ENCODE measurements at regions not wholly inside any gene's neighbourhood (a gene's known extent, or its start where the extent isn't known, plus 50 kb on each side); places are given as distances from the start of the nearest gene placed in this dataset.

DNA sequence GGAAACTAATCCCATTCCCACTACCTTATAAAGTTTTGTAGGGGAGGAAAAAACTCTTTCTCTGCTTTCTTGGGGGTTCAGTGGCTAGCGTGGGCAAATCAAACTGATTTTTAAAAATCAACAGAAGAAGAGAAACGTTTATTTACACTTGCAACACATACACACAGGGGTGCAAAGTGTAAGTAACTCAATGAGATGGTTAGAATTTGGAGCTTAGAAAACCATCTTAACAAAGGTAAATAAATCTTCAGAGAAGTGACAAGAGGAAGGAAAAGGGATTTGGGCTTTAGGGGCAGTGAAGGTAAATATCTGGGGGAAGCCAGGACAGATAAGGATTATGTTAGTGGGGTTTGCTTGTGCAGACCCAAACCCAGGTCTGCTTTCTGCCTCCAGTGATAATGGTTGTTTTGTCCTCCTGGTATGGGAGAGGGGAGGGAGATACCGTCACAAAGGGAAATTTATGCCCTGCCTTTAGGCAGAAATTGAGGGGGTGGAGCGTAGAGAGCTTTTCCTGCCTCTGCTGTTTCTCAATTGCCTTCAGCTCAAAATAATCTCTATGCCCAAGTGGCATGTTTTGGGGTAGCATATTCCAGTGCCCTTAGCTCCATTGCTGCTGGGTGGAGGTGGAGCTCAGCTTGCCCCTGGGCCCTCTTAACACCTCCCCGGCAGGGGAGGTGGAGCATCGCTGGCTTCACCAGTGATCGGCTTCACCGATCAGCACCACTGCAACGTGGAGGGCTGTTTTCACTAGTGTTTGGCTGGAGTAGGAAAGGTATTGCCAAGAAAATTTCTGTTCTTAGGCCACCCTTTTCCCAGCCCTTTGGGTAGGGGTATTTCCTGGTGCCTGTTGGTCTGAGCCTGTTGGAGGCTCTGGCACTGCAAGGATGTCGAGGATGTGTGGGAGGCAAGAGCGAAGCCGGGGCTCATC lies 92.2 kb downstream of the TEX51 start:
- DNase-seq (ENCODE audit: low spot score): no peak

DNA sequence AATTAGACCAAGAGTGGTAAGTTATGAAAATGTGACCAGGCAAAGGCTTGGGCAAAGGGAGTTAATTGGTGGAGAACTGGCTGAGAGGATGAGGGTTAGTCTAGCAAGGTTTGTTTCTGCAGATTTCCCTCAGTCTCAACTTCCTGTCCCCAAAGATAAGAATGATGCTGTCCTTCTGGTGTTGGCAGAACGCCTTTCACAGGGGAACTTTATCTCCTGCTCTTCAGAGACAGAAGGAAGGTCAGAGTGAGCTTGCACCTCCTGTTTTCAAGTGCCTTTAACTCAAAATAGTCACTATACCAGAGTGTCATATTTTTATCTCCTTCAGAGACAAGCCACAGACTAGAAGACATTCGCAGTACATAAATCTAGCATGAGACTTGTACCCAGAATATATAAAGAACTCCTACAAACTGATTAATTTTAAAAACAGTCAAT lies 95.7 kb downstream of the TEX51 start:
- DNase-seq (ENCODE audit: low spot score): no peak

DNA sequence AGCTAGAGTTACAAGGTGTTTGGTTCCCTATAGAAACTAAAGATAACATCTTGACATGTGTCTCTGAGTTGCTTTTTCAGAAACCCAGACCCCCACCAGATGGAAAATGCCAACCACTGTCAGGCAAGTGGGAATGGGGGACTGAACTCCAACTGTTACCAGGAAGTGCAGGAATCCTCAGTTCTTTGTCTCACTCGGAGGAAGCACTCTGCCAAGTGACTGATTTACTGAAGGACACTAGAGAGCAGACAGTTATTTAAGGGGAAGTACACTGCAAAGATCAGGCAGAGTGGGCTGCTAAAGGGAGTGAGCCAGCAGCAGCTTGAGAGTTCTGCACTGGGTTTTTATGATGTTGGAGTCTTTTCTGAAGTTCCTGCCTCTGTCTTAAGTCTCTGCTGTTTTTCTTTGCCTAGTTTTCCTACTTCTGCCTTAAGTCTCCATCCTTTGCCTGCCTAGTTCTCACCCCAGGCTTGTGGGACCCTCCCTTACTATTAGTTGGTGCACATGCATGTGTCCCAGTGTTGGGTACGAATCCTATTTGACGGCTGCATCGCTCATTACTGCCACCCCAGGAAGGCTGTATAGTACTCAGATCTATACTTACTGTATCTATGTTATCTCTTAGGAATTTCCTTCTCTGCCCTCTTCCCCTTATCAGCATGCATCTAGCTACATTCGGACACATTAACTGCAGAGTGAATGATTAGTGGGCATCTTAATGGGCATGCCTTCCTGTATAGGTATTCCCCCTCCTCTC lies 97.1 kb downstream of the TEX51 start:
- DNase-seq (ENCODE audit: low spot score): no peak

DNA sequence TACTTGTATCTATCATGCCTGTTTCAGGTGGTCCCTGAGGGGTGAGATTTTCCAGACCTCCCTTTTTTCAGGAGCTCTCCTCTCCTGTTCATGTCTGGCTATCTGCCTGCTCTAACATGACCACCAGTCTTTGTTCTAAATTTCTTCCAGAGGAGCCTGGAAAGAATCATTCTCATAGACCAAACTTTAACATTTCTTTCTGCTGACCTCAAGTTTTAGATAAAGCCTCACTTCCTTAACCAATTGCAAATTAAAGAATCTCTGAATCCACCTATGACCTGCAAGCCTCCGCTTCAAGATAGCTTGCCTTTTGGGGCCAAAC lies 97.6 kb downstream of the TEX51 start:
- no peak for DNase-seq (ENCODE audit: low spot score)
